Frontal cortex (tissue), 3 donors: ENCODE measurements at regions not wholly inside any gene's neighbourhood (a gene's known extent, or its start where the extent isn't known, plus 50 kb on each side); places are given as distances from the start of the nearest gene placed in this dataset.
"Not testable (repeated sequence)": the region's sequence is repeated elsewhere in the genome, so short reads cannot be mapped to it uniquely, and the experiment has no call there.

Experiments
- DNase-seq, 2 donors: peaks; one replicate each; pipeline ENCODE4 v3.0.0; 2012; ENCODE audit warnings: low spot score in 2 of 2
- FAIRE-seq: peaks from 2 replicates; lab custom pipeline; 2012; peaks lifted over from hg19 to GRCh38; lab: Jason Lieb, UNC
- donor health status: control.
- donor health status: control.
- donor health status: control.

- no peak for FAIRE-seq
- no peak for DNase-seq
Observed at GRCh38 chr7:81120803-81121202, 202.0 kb upstream of the SEMA3C start.

GRCh38 chr7:81120111-81120510 is 201.3 kb upstream of the SEMA3C start:
- FAIRE-seq (no peak), DNase-seq (no peak)

- DNase-seq = no peak
- no peak for FAIRE-seq
Observed at GRCh38 chr7:81114633-81115032, 195.8 kb upstream of the SEMA3C start.

GRCh38 chr7:81112731-81113130 is 193.9 kb upstream of the SEMA3C start:
- FAIRE-seq = no peak
- DNase-seq = no peak

GRCh38 chr7:81111781-81112540 is 193.1 kb upstream of the SEMA3C start:
- DNase-seq (no peak), FAIRE-seq (no peak)

- no peak for FAIRE-seq
- no peak for DNase-seq
Observed at GRCh38 chr7:81111358-81111757, 192.5 kb upstream of the SEMA3C start.

GRCh38 chr7:81110673-81111072 is 191.8 kb upstream of the SEMA3C start:
- FAIRE-seq (no peak), DNase-seq (no peak)

GRCh38 chr7:81098213-81098612 is 179.4 kb upstream of the SEMA3C start:
- FAIRE-seq (no peak), DNase-seq (no peak)

- DNase-seq (no peak), FAIRE-seq (no peak)
Observed at GRCh38 chr7:81094952-81095351, 176.1 kb upstream of the SEMA3C start.

GRCh38 chr7:81081616-81082015 is 162.8 kb upstream of the SEMA3C start:
- DNase-seq (no peak), FAIRE-seq (no peak)

- no peak for DNase-seq
- no peak for FAIRE-seq
Observed at GRCh38 chr7:81080553-81080952, 161.7 kb upstream of the SEMA3C start.

- DNase-seq (no peak), FAIRE-seq (no peak)
Observed at GRCh38 chr7:81079746-81080145, 160.9 kb upstream of the SEMA3C start.

GRCh38 chr7:81075150-81075549 is 156.3 kb upstream of the SEMA3C start:
- FAIRE-seq = no peak
- DNase-seq = no peak

- FAIRE-seq (no peak), DNase-seq (no peak)
Observed at GRCh38 chr7:81074406-81074805, 155.6 kb upstream of the SEMA3C start.

- no peak for FAIRE-seq
- DNase-seq = no peak
Observed at GRCh38 chr7:81073931-81074251, 155.0 kb upstream of the SEMA3C start.

- no peak for FAIRE-seq
Observed at GRCh38 chr7:81070956-81071355, 152.1 kb upstream of the SEMA3C start.

GRCh38 chr7:81066797-81067196 is 147.9 kb upstream of the SEMA3C start:
- no peak for DNase-seq
- FAIRE-seq = no peak

More at GRCh38 chr7:81070956-81071355, 152.1 kb upstream of the SEMA3C start:
- DNase-seq = no peak

GRCh38 chr7:81064426-81064825 is 145.6 kb upstream of the SEMA3C start:
- no peak for DNase-seq

GRCh38 chr7:81062755-81063154 is 143.9 kb upstream of the SEMA3C start:
- DNase-seq = no peak
- FAIRE-seq = no peak

More at GRCh38 chr7:81064426-81064825, 145.6 kb upstream of the SEMA3C start:
- FAIRE-seq = no peak

- DNase-seq, FAIRE-seq: not testable (repeated sequence)
Observed at GRCh38 chr7:81057469-81057868, 138.6 kb upstream of the SEMA3C start.

- FAIRE-seq (no peak), DNase-seq (no peak)
Observed at GRCh38 chr7:81053623-81054022, 134.8 kb upstream of the SEMA3C start.

- DNase-seq = no peak
- FAIRE-seq = no peak
Observed at GRCh38 chr7:81051811-81052413, 133.1 kb upstream of the SEMA3C start.
